ENCODE measurements at regions not wholly inside any gene's neighbourhood (a gene's known extent, or its start where the extent isn't known, plus 50 kb on each side); places are given as distances from the start of the nearest gene placed in this dataset.
A peak's percentile ranks its signal among the peaks of the same experiment; 100 is the strongest.

GRCh38 chr11:82176945-82177344 is 556.7 kb downstream of the FAM181B start:
- CTCF ChIA-PET: no interaction called here
- Histone ChIP-seq H3K4me3 (ENCODE audit: low read depth, low read length) (no peak overlapping the region), H3K27me3 (ENCODE audit: control insufficient read depth, insufficient read depth, low read length) (no peaks in the 10 kb centered on the region), H3K27ac (ENCODE audit: low read depth, low read length) (no peak overlapping the region), H3K9me3 (ENCODE audit: control insufficient read depth, insufficient read depth, low read length) (peaks cover 2% of the 10 kb centered on the region; the same call in 1 of the 2 replicates)
- no peak for TF ChIP-seq CTCF (IDR thresholded peaks at IDR 0.05; ENCODE audit: low read depth, low read length)
- POLR2A ChIA-PET: no interaction called here
- DNase-seq (ENCODE audit: low read depth, low spot score): no peak

- ChIA-PET CTCF (no interaction called here), POLR2A (no interaction called here)
- Histone ChIP-seq H3K27ac (ENCODE audit: low read depth, low read length) (no peak overlapping the region), H3K9me3 (ENCODE audit: control insufficient read depth, insufficient read depth, low read length) (peaks cover 2% of the 10 kb centered on the region; the same call in 1 of the 2 replicates), H3K4me3 (ENCODE audit: low read depth, low read length) (no peak overlapping the region), H3K27me3 (ENCODE audit: control insufficient read depth, insufficient read depth, low read length) (no peaks in the 10 kb centered on the region)
- no peak for DNase-seq (ENCODE audit: low read depth, low spot score)
- no peak for TF ChIP-seq CTCF (IDR thresholded peaks at IDR 0.05; ENCODE audit: low read depth, low read length)
Measured at GRCh38 chr11:82176365-82176764, 557.3 kb downstream of the FAM181B start.

- H3K27me3 ChIP-seq (ENCODE audit: control insufficient read depth, insufficient read depth, low read length): no peaks in the 10 kb centered on the region
- no peak overlapping the region for H3K27ac ChIP-seq (ENCODE audit: low read depth, low read length)
- H3K9me3 ChIP-seq (ENCODE audit: control insufficient read depth, insufficient read depth, low read length): no peaks in the 10 kb centered on the region
- ChIA-PET POLR2A (no interaction called here), CTCF (no interaction called here)
- H3K4me3 ChIP-seq (ENCODE audit: low read depth, low read length): no peak overlapping the region
- DNase-seq (ENCODE audit: low read depth, low spot score): no peak
- peak; percentile 17; the same call in 1 of the 2 replicates for TF ChIP-seq CTCF (IDR thresholded peaks at IDR 0.05; ENCODE audit: low read depth, low read length)
Measured at GRCh38 chr11:82174610-82175009, 559.1 kb downstream of the FAM181B start.

GRCh38 chr11:82146789-82147188 is 586.9 kb downstream of the FAM181B start:
- H3K9me3 ChIP-seq (ENCODE audit: control insufficient read depth, insufficient read depth, low read length): no peaks in the 10 kb centered on the region
- no peak for TF ChIP-seq CTCF (IDR thresholded peaks at IDR 0.05; ENCODE audit: low read depth, low read length)
- no peaks in the 10 kb centered on the region for H3K27me3 ChIP-seq (ENCODE audit: control insufficient read depth, insufficient read depth, low read length)
- ChIA-PET CTCF (no interaction called here), POLR2A (no interaction called here)
- no peak overlapping the region for H3K4me3 ChIP-seq (ENCODE audit: low read depth, low read length)
- DNase-seq (ENCODE audit: low read depth, low spot score): no peak
- H3K27ac ChIP-seq (ENCODE audit: low read depth, low read length): no peak overlapping the region

- Histone ChIP-seq H3K4me3 (ENCODE audit: low read depth, low read length) (no peak overlapping the region), H3K27ac (ENCODE audit: low read depth, low read length) (no peak overlapping the region), H3K9me3 (ENCODE audit: control insufficient read depth, insufficient read depth, low read length) (peaks cover 4% of the 10 kb centered on the region; the same call in 1 of the 2 replicates), H3K27me3 (ENCODE audit: control insufficient read depth, insufficient read depth, low read length) (no peaks in the 10 kb centered on the region)
- DNase-seq (ENCODE audit: low read depth, low spot score): no peak
- ChIA-PET POLR2A (no interaction called here), CTCF (no interaction called here)
- TF ChIP-seq CTCF (IDR thresholded peaks at IDR 0.05; ENCODE audit: low read depth, low read length): no peak
Measured at GRCh38 chr11:82118946-82119345, 614.7 kb downstream of the FAM181B start.
